T-helper 1 cell treated with Interleukin-12 subunit alpha and Interleukin-12 subunit beta and Interleukin-4 antibody, amounts not matched to agents 30 μg/mL and 1 μg/mL, for 36 hours (primary cell): ENCODE measurements at regions not wholly inside any gene's neighbourhood (a gene's known extent, or its start where the extent isn't known, plus 50 kb on each side); places are given as distances from the start of the nearest gene placed in this dataset.

Experiments
- H3K27ac Mint-ChIP-seq: one replicate; pipeline ENCODE4 v1.8.0; 2021; ENCODE audit warnings: mild to moderate bottlenecking, mixed read lengths
- H3K27me3 Mint-ChIP-seq: one replicate; pipeline ENCODE4 v1.8.0; 2021; ENCODE audit warnings: low read depth, mixed read lengths
- H3K36me3 Mint-ChIP-seq: one replicate; pipeline ENCODE4 v1.8.0; 2021; ENCODE audit warnings: low read depth, mixed read lengths
- H3K4me1 Mint-ChIP-seq: one replicate; pipeline ENCODE4 v1.8.0; 2021; ENCODE audit warnings: low read depth, mixed read lengths
- H3K4me3 Mint-ChIP-seq: one replicate; pipeline ENCODE4 v1.8.0; 2021; ENCODE audit warnings: mild to moderate bottlenecking, moderate library complexity, mixed read lengths
- H3K9me3 Mint-ChIP-seq: one replicate; pipeline ENCODE4 v1.8.0; 2021; ENCODE audit warnings: mixed read lengths

DNA sequence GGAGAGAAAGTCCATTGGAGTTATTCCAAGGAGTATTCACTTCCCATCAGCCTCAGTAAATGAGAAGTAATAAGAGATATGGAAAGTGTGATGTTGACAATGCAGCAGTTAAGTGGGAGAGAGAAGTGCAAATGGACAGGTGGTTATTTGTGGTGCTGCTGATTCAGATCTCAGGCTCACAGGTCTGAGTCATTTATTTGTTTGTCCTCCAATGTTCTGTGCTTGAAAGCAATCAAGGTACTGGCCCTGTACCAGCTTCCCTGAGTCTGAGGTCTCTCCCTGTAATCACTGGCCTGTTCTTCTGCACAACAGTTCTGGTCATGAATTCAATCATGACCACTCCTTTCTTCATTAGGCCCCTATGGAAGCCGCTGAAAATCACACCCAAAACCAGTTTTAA is 827.7 kb downstream of the MAFB start:
- H3K4me3 Mint-ChIP-seq: no peak overlapping the region
- no peaks in the 10 kb centered on the region for H3K4me1 Mint-ChIP-seq

DNA sequence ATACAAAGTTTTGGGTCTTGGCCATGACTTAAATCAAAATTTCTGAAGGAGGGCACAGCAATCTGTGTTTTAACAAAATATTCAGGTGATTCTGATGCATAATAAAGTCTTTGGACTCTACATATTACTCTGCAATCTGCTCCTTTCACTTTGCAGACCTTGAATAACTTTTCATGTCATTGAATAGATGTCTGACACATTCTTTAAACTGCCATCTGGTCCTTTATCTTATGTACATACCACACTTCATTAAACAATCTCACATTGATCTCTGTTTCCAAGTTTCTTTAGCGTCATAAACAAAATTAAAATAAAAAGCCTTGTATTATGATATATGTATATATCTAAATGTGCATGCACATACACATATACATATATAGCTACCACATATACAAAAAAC is 831.2 kb downstream of the MAFB start:
- H3K9me3 Mint-ChIP-seq: no peaks in the 10 kb centered on the region
- H3K4me3 Mint-ChIP-seq: no peak overlapping the region
- no peaks in the 10 kb centered on the region for H3K27me3 Mint-ChIP-seq
- no peak overlapping the region for H3K27ac Mint-ChIP-seq
- H3K4me1 Mint-ChIP-seq: no peaks in the 10 kb centered on the region
- H3K36me3 Mint-ChIP-seq: no peaks in the 10 kb centered on the region

More for the DNA sequence above, 827.7 kb downstream of the MAFB start:
- H3K27ac Mint-ChIP-seq: no peak overlapping the region
- no peaks in the 10 kb centered on the region for H3K36me3 Mint-ChIP-seq
- no peaks in the 10 kb centered on the region for H3K9me3 Mint-ChIP-seq
- no peaks in the 10 kb centered on the region for H3K27me3 Mint-ChIP-seq

DNA sequence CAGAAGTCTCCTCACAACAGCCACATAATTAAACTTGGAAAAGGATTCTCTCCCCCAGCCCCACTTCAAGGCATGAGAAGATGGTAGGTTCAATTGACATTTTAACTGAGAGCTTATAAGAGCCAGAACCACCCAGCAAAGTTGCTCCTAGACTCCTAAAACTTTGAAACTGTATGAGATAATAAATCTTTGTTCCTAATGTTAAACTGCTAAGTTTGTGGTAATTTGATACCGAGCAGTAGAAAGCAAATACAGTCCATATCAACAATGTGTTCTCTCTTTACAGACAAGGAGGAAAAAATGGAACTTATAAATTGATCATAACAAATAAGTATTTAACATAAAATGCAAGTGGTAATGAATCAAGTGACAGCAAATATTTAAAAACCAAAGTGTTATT is 831.8 kb downstream of the MAFB start:
- no peaks in the 10 kb centered on the region for H3K27me3 Mint-ChIP-seq
- no peak overlapping the region for H3K27ac Mint-ChIP-seq
- H3K4me1 Mint-ChIP-seq: no peaks in the 10 kb centered on the region
- no peaks in the 10 kb centered on the region for H3K9me3 Mint-ChIP-seq
- H3K4me3 Mint-ChIP-seq: no peak overlapping the region
- no peaks in the 10 kb centered on the region for H3K36me3 Mint-ChIP-seq

DNA sequence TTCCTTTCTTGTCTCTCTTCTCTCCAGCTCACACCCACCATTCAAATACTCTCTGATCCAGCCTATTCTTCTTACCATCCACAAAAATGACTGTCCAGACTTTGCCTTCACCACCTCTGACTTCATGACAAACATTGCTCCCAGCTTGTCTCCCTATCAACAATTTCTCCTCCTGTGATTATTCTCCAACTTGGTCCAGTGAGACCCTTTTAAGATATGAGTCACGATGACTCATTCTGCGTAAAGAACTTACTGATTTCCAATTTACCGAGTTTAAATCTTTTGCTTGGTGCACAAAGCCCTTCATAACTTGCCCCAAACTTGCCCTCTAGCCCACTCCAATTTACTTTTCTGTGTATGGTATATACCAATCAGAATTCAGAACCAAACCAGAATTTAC is 833.2 kb downstream of the MAFB start:
- Mint-ChIP-seq H3K4me1 (no peaks in the 10 kb centered on the region), H3K4me3 (no peak overlapping the region), H3K36me3 (no peaks in the 10 kb centered on the region), H3K27ac (no peak overlapping the region), H3K27me3 (no peaks in the 10 kb centered on the region), H3K9me3 (no peaks in the 10 kb centered on the region)

- H3K36me3 Mint-ChIP-seq: no peaks in the 10 kb centered on the region
- H3K27me3 Mint-ChIP-seq: no peaks in the 10 kb centered on the region
- H3K27ac Mint-ChIP-seq: no peak overlapping the region
- no peaks in the 10 kb centered on the region for H3K4me1 Mint-ChIP-seq
- no peaks in the 10 kb centered on the region for H3K9me3 Mint-ChIP-seq
- no peak overlapping the region for H3K4me3 Mint-ChIP-seq
Observed at GRCh38 chr20:39855056-39855455, 834.0 kb downstream of the MAFB start.

DNA sequence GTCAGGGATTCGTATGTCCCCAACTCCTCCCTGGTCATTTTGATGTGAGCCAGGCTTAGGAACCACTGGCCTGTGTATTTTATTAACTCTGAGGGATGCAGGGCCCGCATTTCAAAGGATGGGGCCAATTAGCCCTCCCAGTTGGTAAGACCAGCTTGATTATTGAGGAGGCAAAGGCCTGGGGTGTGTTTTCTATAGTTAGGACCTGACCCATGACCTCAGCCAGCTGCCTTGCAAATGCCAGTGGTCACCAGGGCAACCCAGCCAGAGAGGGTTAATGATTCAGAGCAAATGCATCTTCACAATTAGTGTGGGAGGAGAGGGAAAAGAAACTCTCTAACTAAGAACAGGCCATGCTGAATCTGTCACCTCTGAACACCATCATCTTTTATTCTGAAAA is 835.4 kb downstream of the MAFB start:
- Mint-ChIP-seq H3K4me1 (no peaks in the 10 kb centered on the region), H3K36me3 (no peaks in the 10 kb centered on the region)

DNA sequence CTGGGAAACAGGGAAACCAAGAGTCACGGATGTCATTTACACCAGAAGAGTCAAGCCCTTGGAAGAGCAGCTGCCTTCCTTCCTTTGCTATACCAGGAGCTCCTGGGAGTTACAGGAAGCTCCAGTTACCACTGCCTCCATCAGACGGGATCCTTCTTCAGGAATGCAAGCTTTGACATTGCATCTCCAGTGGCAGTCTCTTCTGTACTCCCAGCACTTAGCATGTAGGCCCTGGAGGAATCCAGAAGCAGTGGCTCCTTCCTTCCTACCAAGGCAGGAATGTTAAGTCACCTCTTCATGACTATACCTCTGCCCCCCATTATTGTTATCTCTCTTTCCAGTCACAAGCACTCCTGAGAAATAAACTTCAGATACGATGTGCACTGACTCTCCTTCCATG is 836.0 kb downstream of the MAFB start:
- Mint-ChIP-seq H3K36me3 (no peaks in the 10 kb centered on the region), H3K9me3 (no peaks in the 10 kb centered on the region), H3K27ac (no peak overlapping the region), H3K4me1 (no peaks in the 10 kb centered on the region), H3K4me3 (no peak overlapping the region), H3K27me3 (no peaks in the 10 kb centered on the region)

More for the DNA sequence above, 835.4 kb downstream of the MAFB start:
- Mint-ChIP-seq H3K9me3 (no peaks in the 10 kb centered on the region), H3K27me3 (no peaks in the 10 kb centered on the region), H3K4me3 (no peak overlapping the region), H3K27ac (no peak overlapping the region)

- Mint-ChIP-seq H3K9me3 (no peaks in the 10 kb centered on the region), H3K4me1 (no peaks in the 10 kb centered on the region), H3K27ac (no peak overlapping the region), H3K36me3 (no peaks in the 10 kb centered on the region), H3K4me3 (no peak overlapping the region), H3K27me3 (no peaks in the 10 kb centered on the region)
Observed at GRCh38 chr20:39851459-39851858, 837.6 kb downstream of the MAFB start.

- no peaks in the 10 kb centered on the region for H3K27me3 Mint-ChIP-seq
- H3K9me3 Mint-ChIP-seq: no peaks in the 10 kb centered on the region
- H3K4me3 Mint-ChIP-seq: no peak overlapping the region
- no peaks in the 10 kb centered on the region for H3K36me3 Mint-ChIP-seq
- no peaks in the 10 kb centered on the region for H3K4me1 Mint-ChIP-seq
- no peak overlapping the region for H3K27ac Mint-ChIP-seq
Observed at GRCh38 chr20:39850821-39851330, 838.2 kb downstream of the MAFB start.

- Mint-ChIP-seq H3K4me1 (no peaks in the 10 kb centered on the region), H3K27ac (no peak overlapping the region), H3K27me3 (no peaks in the 10 kb centered on the region), H3K36me3 (no peaks in the 10 kb centered on the region), H3K9me3 (no peaks in the 10 kb centered on the region), H3K4me3 (no peak overlapping the region)
Observed at GRCh38 chr20:39850246-39850645, 838.8 kb downstream of the MAFB start.

DNA sequence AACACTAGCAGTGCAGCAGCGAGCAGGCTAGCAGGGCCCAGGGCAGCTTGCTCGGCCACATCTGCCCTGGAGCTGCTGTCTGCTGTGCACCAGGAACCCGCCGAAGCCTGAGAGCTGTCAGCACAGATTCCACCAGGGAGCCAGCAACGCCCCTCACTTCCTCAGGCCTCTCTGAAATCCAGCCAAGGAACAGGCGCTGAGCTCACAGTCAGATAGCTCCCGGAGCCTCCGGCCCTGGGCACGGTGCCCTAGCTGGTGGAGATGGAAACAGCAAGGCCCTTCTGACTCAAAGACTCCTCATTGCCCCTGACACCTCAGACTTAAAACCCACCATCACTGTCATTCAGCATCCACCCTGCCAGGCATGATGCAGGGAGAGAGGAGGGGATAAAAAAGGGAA is 839.4 kb downstream of the MAFB start:
- Mint-ChIP-seq H3K27ac (no peak overlapping the region), H3K4me3 (no peak overlapping the region), H3K9me3 (no peaks in the 10 kb centered on the region), H3K4me1 (no peaks in the 10 kb centered on the region), H3K36me3 (no peaks in the 10 kb centered on the region), H3K27me3 (no peaks in the 10 kb centered on the region)

DNA sequence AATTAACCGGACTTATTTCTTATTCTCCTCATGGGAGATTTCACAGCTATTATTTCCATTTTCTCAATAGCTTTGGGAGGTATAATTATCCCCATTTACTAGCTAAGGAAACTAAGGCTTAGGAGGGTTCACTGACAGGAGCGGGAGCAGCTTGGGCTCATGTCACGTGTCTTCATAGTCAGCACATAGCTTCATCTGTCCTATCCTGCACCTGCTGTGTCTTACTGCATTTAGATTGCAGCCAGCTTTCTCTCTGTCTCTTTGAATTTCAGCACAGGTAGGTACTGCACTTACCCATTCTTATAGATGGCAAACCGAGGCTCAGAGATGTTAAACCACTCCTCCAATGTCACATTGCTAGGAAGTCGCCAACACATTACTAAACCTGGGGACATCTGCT is 839.9 kb downstream of the MAFB start:
- Mint-ChIP-seq H3K27ac (no peak overlapping the region), H3K27me3 (no peaks in the 10 kb centered on the region), H3K9me3 (no peaks in the 10 kb centered on the region), H3K36me3 (no peaks in the 10 kb centered on the region), H3K4me1 (no peaks in the 10 kb centered on the region), H3K4me3 (no peak overlapping the region)

DNA sequence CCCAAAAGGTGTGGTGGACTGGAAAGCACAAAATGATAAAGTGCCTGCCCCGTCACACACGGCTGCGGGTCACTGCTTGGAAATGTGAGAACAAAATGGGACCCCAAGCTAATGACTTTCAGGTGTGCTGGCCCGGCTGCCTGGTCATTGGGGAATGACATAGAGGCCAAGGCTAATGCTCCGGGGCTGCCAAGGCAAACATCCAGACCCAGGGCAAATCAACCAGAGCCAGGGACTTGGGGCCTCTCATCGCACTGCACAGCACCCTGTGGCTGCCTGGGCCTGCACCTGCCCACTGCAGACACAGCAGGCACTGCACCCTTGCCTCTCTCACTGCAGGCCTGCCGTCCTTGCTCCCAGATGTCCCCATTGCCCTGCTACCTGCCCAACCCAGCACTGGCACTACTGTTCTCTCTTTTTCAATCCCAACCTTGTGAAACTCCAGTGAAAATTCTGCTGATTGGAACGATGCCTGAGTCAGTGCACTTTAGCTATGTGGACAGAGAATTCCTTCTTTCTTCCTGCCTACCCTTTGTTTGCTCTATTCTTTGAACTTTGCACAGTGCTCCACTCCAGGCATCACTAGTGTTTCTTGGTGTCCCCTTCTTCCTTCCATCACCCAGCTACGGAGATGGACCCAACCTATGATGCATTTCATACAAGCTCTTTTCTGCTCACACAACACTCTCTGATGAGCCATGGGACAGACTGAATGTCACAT is 849.5 kb downstream of the MAFB start:
- H3K9me3 Mint-ChIP-seq: no peaks in the 10 kb centered on the region
- H3K4me3 Mint-ChIP-seq: no peak overlapping the region
- H3K4me1 Mint-ChIP-seq: no peaks in the 10 kb centered on the region
- H3K27me3 Mint-ChIP-seq: no peaks in the 10 kb centered on the region
- no peak overlapping the region for H3K27ac Mint-ChIP-seq
- H3K36me3 Mint-ChIP-seq: no peaks in the 10 kb centered on the region

GRCh38 chr20:39837561-39837960 is 851.5 kb downstream of the MAFB start:
- Mint-ChIP-seq H3K4me3 (no peak overlapping the region), H3K27ac (no peak overlapping the region), H3K36me3 (no peaks in the 10 kb centered on the region), H3K27me3 (no peaks in the 10 kb centered on the region), H3K4me1 (no peaks in the 10 kb centered on the region), H3K9me3 (no peaks in the 10 kb centered on the region)

DNA sequence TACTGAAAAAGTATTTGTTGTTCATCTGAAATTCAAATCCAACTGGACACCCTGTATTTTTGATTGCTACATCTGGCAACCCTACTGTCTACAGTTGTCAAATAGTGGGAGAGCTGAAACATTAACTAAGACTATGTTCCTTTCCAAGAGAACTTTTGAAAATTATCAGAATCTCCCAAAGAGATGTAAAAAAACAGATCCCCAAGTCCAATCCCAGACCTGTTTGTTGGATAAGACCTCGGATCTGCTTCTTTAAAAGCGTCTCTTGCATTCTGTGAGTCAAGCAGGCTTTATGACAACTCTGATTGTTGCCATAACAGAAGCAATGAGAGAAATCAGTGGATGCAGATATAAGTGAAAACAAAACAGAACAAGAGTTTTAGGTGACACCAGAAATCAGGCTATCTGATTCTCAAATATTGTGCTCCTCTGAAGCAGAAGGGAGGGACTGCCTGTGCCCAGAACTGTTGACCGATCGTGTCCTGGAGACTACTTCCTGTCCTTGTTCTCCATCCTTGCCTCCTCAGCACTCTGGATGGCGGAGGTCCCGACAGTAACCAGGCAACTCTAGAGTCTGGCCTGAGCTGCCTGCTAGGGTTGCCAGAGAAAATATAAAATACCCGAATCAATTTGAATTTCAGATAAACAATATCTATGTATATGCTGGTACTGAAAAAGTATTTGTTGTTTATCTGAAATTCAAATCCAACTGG is 853.8 kb downstream of the MAFB start:
- no peaks in the 10 kb centered on the region for H3K9me3 Mint-ChIP-seq
- H3K4me3 Mint-ChIP-seq: no peak overlapping the region
- H3K4me1 Mint-ChIP-seq: no peaks in the 10 kb centered on the region
- H3K36me3 Mint-ChIP-seq: no peaks in the 10 kb centered on the region
- no peaks in the 10 kb centered on the region for H3K27me3 Mint-ChIP-seq
- no peak overlapping the region for H3K27ac Mint-ChIP-seq
